ENCODE measurements at regions not wholly inside any gene's neighbourhood (a gene's known extent, or its start where the extent isn't known, plus 50 kb on each side); places are given as distances from the start of the nearest gene placed in this dataset.

DNA sequence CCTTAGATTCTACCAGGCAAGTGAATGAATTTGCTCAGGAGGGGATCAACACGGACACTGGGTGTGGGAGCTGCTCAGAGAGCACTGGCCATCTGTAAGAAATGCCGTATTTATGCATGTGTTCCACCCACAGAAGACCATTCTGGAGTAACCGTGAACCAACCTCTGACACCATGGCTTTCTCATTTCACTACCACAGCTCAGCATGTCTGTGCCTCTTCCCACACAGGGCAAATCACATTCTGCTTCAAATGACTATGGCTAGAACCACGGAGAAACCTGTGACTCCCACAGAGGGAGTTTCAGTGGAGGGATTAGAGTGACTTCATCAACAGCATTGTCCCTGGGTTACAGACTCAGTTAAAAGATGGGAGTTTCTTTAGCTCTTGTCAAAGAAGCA is 893.4 kb downstream of the XPNPEP1 start:
- H3K9me2 ChIP-seq (ENCODE audit: low read depth, low read length) = no peaks in the 10 kb centered on the region
- H3F3A ChIP-seq (ENCODE audit: insufficient read depth, low read length) = no peaks in the 10 kb centered on the region
- H3K4me2 ChIP-seq (ENCODE audit: low read length) = no peak overlapping the region
- H4K20me1 ChIP-seq (ENCODE audit: insufficient read depth, low read length) = no peaks in the 10 kb centered on the region
- no peaks in the 10 kb centered on the region for H3K79me2 ChIP-seq (ENCODE audit: insufficient read depth, low read length)
- no peak overlapping the region for H3K9ac ChIP-seq (ENCODE audit: low read length)
- H3K27me3 ChIP-seq (ENCODE audit: insufficient read depth, low read length) = no peaks in the 10 kb centered on the region
- TF ChIP-seq EZH2 (IDR thresholded peaks at IDR 0.05; ENCODE audit: borderline replicate concordance, low read length) (no peak), CTCF (IDR thresholded peaks at IDR 0.05; ENCODE audit: low read length) (no peak)
- no peak overlapping the region for H3K4me3 ChIP-seq (ENCODE audit: low read depth, low read length, poor library complexity, severe bottlenecking)
- no peak overlapping the region for H3K27ac ChIP-seq (ENCODE audit: low read depth, low read length, poor library complexity, severe bottlenecking)
- no peak overlapping the region for H2AFZ ChIP-seq (ENCODE audit: low read length)
- no peaks in the 10 kb centered on the region for H3K4me1 ChIP-seq (ENCODE audit: insufficient read depth, low read length, severe bottlenecking)
- no peaks in the 10 kb centered on the region for H3K9me3 ChIP-seq (ENCODE audit: low read length)
- H3K36me3 ChIP-seq (ENCODE audit: insufficient read depth, low read length) = no peaks in the 10 kb centered on the region

GRCh38 chr10:109027534-109028185 is 895.7 kb downstream of the XPNPEP1 start:
- no peaks in the 10 kb centered on the region for H3K36me3 ChIP-seq (ENCODE audit: insufficient read depth, low read length)
- no peaks in the 10 kb centered on the region for H3K27me3 ChIP-seq (ENCODE audit: insufficient read depth, low read length)
- H3K4me1 ChIP-seq (ENCODE audit: insufficient read depth, low read length, severe bottlenecking) = no peaks in the 10 kb centered on the region
- H3K4me3 ChIP-seq (ENCODE audit: low read depth, low read length, poor library complexity, severe bottlenecking) = no peak overlapping the region
- H3K27ac ChIP-seq (ENCODE audit: low read depth, low read length, poor library complexity, severe bottlenecking) = no peak overlapping the region
- no peaks in the 10 kb centered on the region for H3K79me2 ChIP-seq (ENCODE audit: insufficient read depth, low read length)
- H3F3A ChIP-seq (ENCODE audit: insufficient read depth, low read length) = no peaks in the 10 kb centered on the region
- H3K4me2 ChIP-seq (ENCODE audit: low read length) = no peak overlapping the region
- no peaks in the 10 kb centered on the region for H3K9me2 ChIP-seq (ENCODE audit: low read depth, low read length)
- no peaks in the 10 kb centered on the region for H4K20me1 ChIP-seq (ENCODE audit: insufficient read depth, low read length)
- no peak for TF ChIP-seq CTCF (IDR thresholded peaks at IDR 0.05; ENCODE audit: low read length)
- no peak for TF ChIP-seq EZH2 (IDR thresholded peaks at IDR 0.05; ENCODE audit: borderline replicate concordance, low read length)
- no peaks in the 10 kb centered on the region for H3K9me3 ChIP-seq (ENCODE audit: low read length)
- no peak overlapping the region for H3K9ac ChIP-seq (ENCODE audit: low read length)
- H2AFZ ChIP-seq (ENCODE audit: low read length) = no peak overlapping the region

GRCh38 chr10:109025172-109025571 is 898.1 kb downstream of the XPNPEP1 start:
- no peaks in the 10 kb centered on the region for H3K4me1 ChIP-seq (ENCODE audit: insufficient read depth, low read length, severe bottlenecking)
- H4K20me1 ChIP-seq (ENCODE audit: insufficient read depth, low read length) = no peaks in the 10 kb centered on the region
- H3K9me3 ChIP-seq (ENCODE audit: low read length) = no peaks in the 10 kb centered on the region
- TF ChIP-seq EZH2 (IDR thresholded peaks at IDR 0.05; ENCODE audit: borderline replicate concordance, low read length) = no peak
- no peak for TF ChIP-seq CTCF (IDR thresholded peaks at IDR 0.05; ENCODE audit: low read length)
- H3K9me2 ChIP-seq (ENCODE audit: low read depth, low read length) = no peaks in the 10 kb centered on the region
- no peaks in the 10 kb centered on the region for H3K27me3 ChIP-seq (ENCODE audit: insufficient read depth, low read length)
- no peak overlapping the region for H3K4me2 ChIP-seq (ENCODE audit: low read length)
- H2AFZ ChIP-seq (ENCODE audit: low read length) = no peak overlapping the region
- H3K4me3 ChIP-seq (ENCODE audit: low read depth, low read length, poor library complexity, severe bottlenecking) = no peak overlapping the region
- no peaks in the 10 kb centered on the region for H3K79me2 ChIP-seq (ENCODE audit: insufficient read depth, low read length)
- H3K9ac ChIP-seq (ENCODE audit: low read length) = no peak overlapping the region
- no peak overlapping the region for H3K27ac ChIP-seq (ENCODE audit: low read depth, low read length, poor library complexity, severe bottlenecking)
- no peaks in the 10 kb centered on the region for H3K36me3 ChIP-seq (ENCODE audit: insufficient read depth, low read length)
- H3F3A ChIP-seq (ENCODE audit: insufficient read depth, low read length) = no peaks in the 10 kb centered on the region

Data from OCI-LY1 (cell line).